Urinary bladder (tissue), 3 donors: ENCODE measurements at regions not wholly inside any gene's neighbourhood (a gene's known extent, or its start where the extent isn't known, plus 50 kb on each side); places are given as distances from the start of the nearest gene placed in this dataset.
"Not testable (repeated sequence)": the region's sequence is repeated elsewhere in the genome, so short reads cannot be mapped to it uniquely, and the experiment has no call there.

Source experiments
- DNase-seq: peaks from one replicate; pipeline ENCODE4 v3.0.0-alpha.2; 2015; ENCODE audit errors: extremely low spot score
- H3K27ac ChIP-seq: one replicate; pipeline ENCODE4 v1.5.1; 2013; ENCODE audit warnings: low read depth, mild to moderate bottlenecking, moderate library complexity
- H3K36me3 ChIP-seq: one replicate; pipeline ENCODE4 v1.6.1; 2013; ENCODE audit warnings: mild to moderate bottlenecking, moderate library complexity; ENCODE audit not compliant: insufficient read depth
- H3K4me1 ChIP-seq: one replicate; pipeline ENCODE4 v1.6.1; 2013; ENCODE audit warnings: mild to moderate bottlenecking, moderate library complexity; ENCODE audit not compliant: insufficient read depth
- H3K4me3 ChIP-seq: one replicate; pipeline ENCODE4 v1.5.1; 2013; ENCODE audit warnings: low read depth, low read length
- WGBS: extraction: QIAGEN DNeasy Blood & Tissue Kit; methylation state at CpG from one replicate; pipeline ENCODE4 v1.1.7; 2013; 5-methylcytosine and 5-hydroxymethylcytosine counted together
- donor health status: healthy with polysubstance abuse.
- donor health status: healthy.

DNA sequence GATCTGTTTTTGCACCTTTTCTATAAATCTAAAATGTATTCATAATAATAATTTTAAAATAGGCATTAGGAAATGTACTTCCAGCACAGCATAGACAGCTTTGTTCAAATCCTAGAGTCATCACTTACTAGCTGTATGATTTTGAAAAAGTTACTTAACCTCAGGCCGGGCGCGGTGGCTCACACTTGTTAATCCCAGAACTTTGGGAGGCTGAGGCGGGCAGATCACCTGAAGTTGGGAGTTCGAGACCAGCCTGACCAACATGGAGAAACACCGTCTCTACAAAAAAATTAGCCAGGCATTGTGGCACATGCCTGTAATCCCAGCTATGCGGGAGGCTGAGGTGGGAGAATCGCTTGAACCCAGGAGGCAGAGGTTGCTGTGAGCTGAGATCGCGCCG, 161.7 kb upstream of the UBE2E3 start:
- WGBS = 96% methylated on average over 11 of the region's 11 CpGs
- H3K4me1 ChIP-seq, H3K36me3 ChIP-seq, DNase-seq, H3K4me3 ChIP-seq, H3K27ac ChIP-seq: not testable (repeated sequence)

DNA sequence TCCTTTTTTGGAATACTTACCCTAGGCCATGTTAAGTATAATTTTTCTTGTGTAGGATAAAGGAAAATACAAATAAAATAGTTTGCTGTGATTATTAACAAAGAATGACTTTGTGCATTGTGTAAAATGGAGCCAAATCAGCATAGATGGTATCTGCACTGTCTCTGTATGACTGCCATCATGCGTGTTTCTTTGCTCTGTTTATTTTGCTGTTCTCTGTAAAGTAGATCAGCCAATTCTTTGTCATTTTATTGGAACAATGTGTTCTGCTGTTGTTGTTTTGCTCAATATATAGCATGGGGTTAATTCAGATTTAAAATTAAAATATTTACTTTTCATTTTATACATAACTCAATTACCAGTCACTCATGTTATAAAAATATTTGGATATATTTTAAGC, 181.3 kb upstream of the UBE2E3 start:
- DNase-seq = no peak
- WGBS = 68% methylated on average over 1 of the region's 1 CpG
- no peaks in the 10 kb centered on the region for H3K36me3 ChIP-seq
- no peaks in the 10 kb centered on the region for H3K4me1 ChIP-seq
- H3K4me3 ChIP-seq = no peak overlapping the region
- H3K27ac ChIP-seq = no peak overlapping the region

DNA sequence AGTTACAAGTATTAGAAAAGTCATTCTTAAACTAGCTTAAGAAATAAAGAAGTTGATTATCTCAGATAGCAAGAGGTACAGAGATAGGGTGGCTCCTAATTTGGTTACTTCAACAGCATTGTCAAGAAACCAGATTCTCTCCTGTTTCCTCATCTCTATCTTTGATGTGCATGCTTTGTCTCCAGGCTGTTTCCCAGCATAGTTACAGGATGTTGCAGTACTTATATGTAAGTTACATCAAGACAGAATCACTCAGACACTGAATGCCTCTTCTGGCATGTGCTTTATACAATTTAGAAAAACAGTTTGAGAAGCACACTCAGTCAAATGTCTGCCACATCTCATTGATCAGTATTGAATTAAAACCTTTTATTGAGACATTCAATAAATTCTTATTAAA, 189.5 kb upstream of the UBE2E3 start:
- Histone ChIP-seq H3K36me3 (no peaks in the 10 kb centered on the region), H3K4me1 (no peaks in the 10 kb centered on the region), H3K27ac (no peak overlapping the region), H3K4me3 (no peak overlapping the region)
- DNase-seq = no peak

DNA sequence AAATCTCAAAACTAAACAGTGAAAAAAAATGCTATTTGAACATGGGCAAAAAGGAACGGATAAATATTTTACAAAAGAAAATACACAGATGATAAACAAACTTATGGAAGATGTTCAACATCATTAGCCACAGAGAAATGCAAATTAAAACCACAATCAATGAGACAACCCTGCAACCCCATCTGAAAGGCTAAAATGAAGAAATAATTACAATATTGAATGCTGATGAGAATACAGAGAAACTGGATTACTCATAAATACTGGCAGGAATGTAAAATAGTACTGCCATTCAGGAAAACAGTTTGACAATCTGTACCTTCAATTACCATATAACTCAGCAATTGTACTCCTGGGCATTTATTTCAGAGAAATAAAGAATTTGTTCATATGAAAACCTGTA, 193.1 kb upstream of the UBE2E3 start:
- 77% methylated on average over 1 of the region's 1 CpG for WGBS

DNA sequence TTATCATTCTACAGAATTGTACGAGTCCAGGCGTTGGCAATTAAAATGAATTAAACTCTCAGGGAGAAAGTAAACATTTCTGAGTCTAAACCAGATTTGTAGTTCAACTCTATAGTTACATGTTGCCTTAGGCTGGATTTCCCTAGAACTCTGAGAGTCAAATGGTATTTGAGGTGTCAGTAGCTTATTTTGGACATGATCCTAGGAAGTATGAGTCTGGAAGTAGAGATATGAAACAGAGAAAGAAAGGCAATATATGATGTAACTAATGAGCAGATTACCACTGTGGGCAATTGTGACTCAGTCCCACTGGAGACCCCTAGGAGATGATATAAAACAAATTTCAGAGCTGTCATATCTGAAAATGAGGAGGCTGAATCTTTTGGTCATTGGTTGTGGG, 199.1 kb upstream of the UBE2E3 start:
- H3K36me3 ChIP-seq = no peaks in the 10 kb centered on the region
- H3K4me1 ChIP-seq = no peaks in the 10 kb centered on the region
- no peak overlapping the region for H3K27ac ChIP-seq
- 93% methylated on average over 2 of the region's 2 CpGs for WGBS
- no peak for DNase-seq
- H3K4me3 ChIP-seq = no peak overlapping the region

More for the DNA sequence above, 193.1 kb upstream of the UBE2E3 start:
- no peak for DNase-seq
- no peaks in the 10 kb centered on the region for H3K4me1 ChIP-seq
- no peak overlapping the region for H3K4me3 ChIP-seq
- no peaks in the 10 kb centered on the region for H3K36me3 ChIP-seq
- H3K27ac ChIP-seq = no peak overlapping the region

DNA sequence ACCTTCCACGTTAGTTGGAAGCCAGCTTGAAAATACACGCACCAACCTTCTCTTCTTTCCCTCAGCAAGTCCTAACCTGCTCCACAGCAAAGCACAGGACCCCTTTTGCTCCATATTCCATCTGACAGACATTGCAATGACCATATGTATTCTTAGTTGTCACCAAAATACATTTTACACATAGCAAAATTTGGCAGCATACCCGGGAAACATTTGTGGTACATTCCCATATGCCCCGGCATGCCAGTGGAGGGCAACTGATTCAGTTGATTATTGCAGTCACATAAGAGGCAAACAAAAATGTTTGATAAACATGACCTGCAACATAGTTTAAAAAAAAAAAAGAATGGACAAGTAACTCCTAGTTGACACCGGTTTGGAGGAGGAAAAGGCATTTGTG, 202.1 kb upstream of the UBE2E3 start:
- Histone ChIP-seq H3K4me1 (no peaks in the 10 kb centered on the region), H3K27ac (no peak overlapping the region), H3K4me3 (no peak overlapping the region), H3K36me3 (no peaks in the 10 kb centered on the region)
- DNase-seq = no peak
- WGBS = 89% methylated on average over 5 of the region's 5 CpGs

DNA sequence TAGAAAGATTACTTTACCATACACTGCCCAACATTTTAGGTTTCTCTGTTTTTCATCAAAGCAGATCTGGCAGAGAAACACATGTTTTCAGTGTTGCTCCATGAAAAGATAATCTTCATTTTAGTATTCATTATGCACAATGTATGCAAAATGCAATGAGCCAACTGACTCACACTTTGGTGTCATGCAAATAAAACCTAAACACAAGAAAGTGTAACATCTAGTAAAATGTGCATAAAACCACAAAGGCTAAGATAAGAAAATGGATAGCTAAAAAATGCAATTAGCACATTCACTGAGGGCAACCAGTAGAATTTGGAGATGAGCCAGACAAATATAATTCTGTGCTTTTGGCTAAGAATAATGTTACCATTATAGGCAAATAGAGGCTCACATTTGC, 203.5 kb upstream of the UBE2E3 start:
- no peak for DNase-seq
- Histone ChIP-seq H3K36me3 (no peaks in the 10 kb centered on the region), H3K4me3 (no peak overlapping the region), H3K27ac (no peak overlapping the region), H3K4me1 (no peaks in the 10 kb centered on the region)

DNA sequence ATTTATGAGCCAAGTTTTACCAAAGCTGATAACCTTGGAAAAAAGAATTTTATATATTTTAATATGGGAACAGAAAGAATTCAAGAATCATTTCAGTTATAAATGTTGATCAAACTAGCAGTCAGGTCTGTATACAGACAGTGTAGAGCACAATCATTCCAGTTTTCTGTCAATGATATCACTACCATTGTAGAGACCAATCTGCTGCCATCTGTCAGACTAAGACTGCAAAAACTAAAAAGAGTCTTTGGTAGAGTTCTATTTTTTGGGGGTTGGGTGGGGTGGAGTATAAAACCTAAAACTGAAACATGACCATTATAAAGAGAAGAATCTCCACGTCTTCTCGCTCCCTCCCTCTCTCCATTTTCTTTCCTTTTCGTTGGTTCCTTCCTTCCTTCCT, 204.7 kb upstream of the UBE2E3 start:
- Histone ChIP-seq H3K4me1 (no peaks in the 10 kb centered on the region), H3K4me3 (no peak overlapping the region), H3K27ac (no peak overlapping the region), H3K36me3 (no peaks in the 10 kb centered on the region)
- WGBS = 91% methylated on average over 3 of the region's 3 CpGs
- no peak for DNase-seq

DNA sequence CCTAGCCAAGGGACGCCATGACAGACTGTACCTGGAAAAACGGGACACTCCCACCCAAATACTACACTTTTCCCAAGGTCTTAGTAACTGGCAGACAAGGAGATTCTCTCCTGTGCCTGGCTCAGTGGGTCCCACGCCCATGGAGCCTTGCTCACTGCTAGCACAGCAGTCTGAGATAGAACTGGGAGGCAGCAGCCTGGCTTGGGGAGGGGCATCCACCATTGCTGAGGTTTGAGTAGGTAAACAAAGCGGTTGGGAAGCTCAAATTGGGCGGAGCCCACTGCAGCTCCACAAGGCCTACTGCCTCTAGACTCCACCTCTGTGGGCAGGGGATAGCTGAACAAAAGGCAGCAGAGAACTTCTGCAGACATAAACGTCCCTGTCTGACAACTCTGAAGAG, 215.1 kb upstream of the UBE2E3 start:
- not testable (repeated sequence) for H3K27ac ChIP-seq, H3K36me3 ChIP-seq, H3K4me1 ChIP-seq, H3K4me3 ChIP-seq, DNase-seq
- WGBS = 84% methylated on average over 6 of the region's 6 CpGs

DNA sequence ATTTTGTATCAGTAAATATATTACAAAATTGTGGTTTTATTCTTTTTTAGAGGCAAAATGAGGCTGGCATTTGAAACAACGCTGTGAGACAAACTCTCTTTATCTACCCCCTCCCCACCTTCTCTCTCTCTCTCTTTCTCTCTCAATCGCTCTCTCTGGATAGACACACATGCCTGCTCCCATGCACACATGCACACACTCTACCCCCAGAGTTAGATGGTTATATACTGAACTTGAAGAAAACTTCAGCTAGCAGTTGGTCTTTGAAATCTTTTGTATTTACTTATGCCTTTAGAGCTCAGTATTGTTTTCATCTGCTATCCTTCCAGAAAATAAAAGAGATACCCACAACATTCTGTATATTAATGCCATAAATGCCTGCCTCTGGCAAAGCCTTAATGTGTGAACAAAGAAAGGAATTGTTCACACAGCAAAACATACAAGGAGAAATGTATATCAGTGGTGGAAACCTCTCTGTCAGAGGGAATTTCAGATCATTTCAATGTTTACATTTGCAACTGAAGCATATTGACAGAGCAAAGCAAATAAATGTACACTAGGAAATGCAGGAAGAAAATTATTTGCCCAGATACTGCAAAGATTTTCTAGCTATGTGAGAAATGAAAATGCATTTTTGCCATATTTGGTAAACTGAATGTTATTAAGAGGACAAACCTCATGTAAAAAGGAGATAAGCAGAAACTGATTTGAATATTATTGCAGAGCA, 217.0 kb upstream of the UBE2E3 start:
- DNase-seq = no peak
- Histone ChIP-seq H3K36me3 (no peaks in the 10 kb centered on the region), H3K27ac (no peak overlapping the region), H3K4me1 (no peaks in the 10 kb centered on the region), H3K4me3 (no peak overlapping the region)
- WGBS = 45% methylated on average over 2 of the region's 2 CpGs

DNA sequence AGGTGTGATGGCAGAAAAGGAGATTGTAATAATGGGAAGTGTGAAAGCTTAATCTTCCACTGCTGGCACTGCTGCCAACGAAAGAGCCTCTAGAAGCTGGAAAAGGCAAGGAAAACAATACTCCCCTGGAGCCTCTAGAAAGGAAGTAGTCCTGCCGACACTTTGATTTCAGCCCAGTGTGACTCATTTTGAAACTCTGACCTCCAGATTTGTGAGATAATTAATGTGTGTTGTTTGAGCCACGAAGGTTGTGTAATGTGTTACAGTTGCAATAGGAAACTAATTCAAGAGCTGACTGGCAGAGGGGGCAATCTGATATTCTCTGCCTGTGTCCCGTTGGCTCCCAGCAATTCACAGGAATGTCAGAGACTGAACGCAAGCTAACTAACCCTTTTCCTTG, 219.2 kb upstream of the UBE2E3 start:
- Histone ChIP-seq H3K4me1 (no peaks in the 10 kb centered on the region), H3K4me3 (no peak overlapping the region), H3K27ac (no peak overlapping the region), H3K36me3 (no peaks in the 10 kb centered on the region)
- DNase-seq = no peak
- 73% methylated on average over 5 of the region's 5 CpGs for WGBS

DNA sequence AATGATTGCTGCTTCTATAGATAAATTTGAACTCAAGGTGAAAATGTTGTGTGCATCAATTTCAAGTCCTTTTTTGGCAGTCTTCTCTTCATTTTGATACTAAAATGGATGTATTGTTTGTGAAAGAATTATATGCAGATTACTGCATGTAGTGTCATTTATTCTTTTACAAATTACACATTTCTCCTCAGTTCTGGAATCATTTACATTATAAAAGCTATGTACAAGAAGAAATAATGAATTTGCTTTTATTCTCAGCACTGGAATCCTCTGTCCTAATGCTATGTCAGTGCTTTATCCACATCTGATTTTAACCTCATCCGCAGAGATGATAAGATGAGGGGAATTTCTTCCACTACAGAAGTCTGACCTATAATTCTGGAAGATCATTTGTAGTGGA, 220.8 kb upstream of the UBE2E3 start:
- Histone ChIP-seq H3K4me3 (no peak overlapping the region), H3K36me3 (no peaks in the 10 kb centered on the region), H3K27ac (no peak overlapping the region), H3K4me1 (no peaks in the 10 kb centered on the region)
- DNase-seq = no peak
- 92% methylated on average over 1 of the region's 1 CpG for WGBS

DNA sequence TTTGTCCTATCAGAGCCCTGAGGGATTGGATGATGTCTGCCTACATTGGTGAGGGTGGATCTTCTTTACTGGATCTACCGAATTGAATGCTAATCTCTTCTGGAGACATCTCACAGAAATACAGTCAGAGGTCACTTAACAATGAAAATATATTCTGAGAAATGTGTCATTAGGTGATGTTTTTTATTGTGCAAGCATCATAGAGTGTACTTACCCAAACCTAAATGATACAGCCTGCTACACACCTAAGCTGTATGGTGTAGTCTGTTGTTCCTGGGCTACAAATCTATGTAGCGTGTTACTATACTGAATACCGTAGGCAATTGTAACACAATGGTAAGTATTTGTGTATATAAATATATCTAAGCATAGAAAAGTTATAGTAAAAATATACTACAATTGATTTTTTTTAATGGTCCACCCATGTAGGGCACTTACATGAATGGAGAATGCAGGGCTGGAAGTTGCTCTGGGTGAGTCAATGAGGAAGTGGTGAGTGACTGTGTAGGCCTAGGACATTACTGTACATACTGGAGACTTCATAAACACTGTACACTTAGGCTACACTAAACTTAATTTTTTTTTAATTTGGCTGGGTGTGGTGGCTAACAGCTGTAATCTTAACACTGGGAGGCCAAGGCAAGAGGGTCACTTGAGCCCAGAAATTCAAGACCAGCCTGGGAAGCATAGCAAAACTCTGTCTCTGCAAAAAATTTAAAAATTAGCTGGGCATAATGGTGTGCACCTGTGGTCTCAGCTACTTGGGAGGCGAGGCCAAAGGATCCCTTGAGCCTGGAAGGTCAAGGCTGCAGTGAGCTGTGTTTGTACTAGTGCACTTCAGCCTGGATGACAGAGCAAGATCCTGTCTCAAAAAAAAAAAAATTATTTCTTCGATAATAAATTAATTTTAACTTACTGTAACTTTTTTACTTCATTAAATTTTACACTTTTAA, 226.3 kb upstream of the UBE2E3 start:
- WGBS = 94% methylated on average over 5 of the region's 5 CpGs
- DNase-seq = no peak
- H3K27ac ChIP-seq = no peak overlapping the region
- no peak overlapping the region for H3K4me3 ChIP-seq
- H3K36me3 ChIP-seq = no peaks in the 10 kb centered on the region
- H3K4me1 ChIP-seq = no peaks in the 10 kb centered on the region

DNA sequence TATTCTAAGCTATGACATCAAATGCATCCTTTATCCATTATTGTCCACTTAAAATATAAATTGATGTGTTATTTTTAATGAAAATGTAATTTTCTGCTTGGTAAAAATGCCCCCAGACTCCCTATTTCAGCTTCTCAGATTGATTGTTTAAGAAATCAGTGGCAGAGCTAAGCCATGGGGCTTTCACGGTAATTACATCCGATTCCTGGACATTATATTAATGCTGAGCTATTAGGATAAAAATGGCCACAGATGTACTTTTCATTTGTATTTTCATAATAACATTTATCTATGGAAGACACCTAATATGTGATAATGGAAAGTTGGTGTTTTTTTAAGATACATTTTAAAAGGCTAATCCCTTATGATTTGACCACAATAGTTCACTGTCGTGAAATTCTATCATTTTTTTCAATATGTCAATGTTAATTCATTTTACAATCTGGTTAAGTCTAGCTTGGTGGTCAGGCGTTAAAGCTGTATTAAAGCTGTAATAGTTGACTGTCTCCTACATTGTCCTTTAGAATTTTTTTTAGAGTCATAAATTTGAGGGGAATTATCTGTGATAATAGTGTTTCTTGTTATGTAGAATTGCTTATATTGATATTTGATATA, 229.0 kb upstream of the UBE2E3 start:
- DNase-seq = no peak
- no peak overlapping the region for H3K4me3 ChIP-seq
- H3K27ac ChIP-seq = no peak overlapping the region
- no peaks in the 10 kb centered on the region for H3K36me3 ChIP-seq
- H3K4me1 ChIP-seq = no peaks in the 10 kb centered on the region
- WGBS = 90% methylated on average over 4 of the region's 4 CpGs
